Activated naive CD4-positive, alpha-beta T cell treated with anti-CD3 and anti-CD28 coated beads, Interleukin-2, amount 10 ng/mL, durations not matched to agents 7 days and 5 days (primary cell): ENCODE measurements at regions not wholly inside any gene's neighbourhood (a gene's known extent, or its start where the extent isn't known, plus 50 kb on each side); places are given as distances from the start of the nearest gene placed in this dataset.
A peak's percentile ranks its signal among the peaks of the same experiment; 100 is the strongest.

Experiments
- CTCF ChIA-PET: fragments of 350-600 bp; sonication (Branson Sonifier 250); formaldehyde crosslinking; loops from one replicate; lab custom pipeline; 2021; ENCODE audit warnings: antibody characterized with exemption; lab: Charles Lee
- DNase-seq: peaks from one replicate; pipeline ENCODE4 v3.0.0-alpha.2; 2020
- H3K27ac Mint-ChIP-seq: one replicate; pipeline ENCODE4 v1.8.0; 2021; ENCODE audit warnings: mild to moderate bottlenecking, moderate library complexity, mixed read lengths
- H3K27me3 Mint-ChIP-seq: one replicate; pipeline ENCODE4 v1.8.0; 2021; ENCODE audit warnings: mild to moderate bottlenecking, mixed read lengths
- H3K36me3 Mint-ChIP-seq: one replicate; pipeline ENCODE4 v1.8.0; 2021; ENCODE audit warnings: mixed read lengths
- H3K4me1 Mint-ChIP-seq: one replicate; pipeline ENCODE4 v1.8.0; 2021; ENCODE audit warnings: mixed read lengths
- H3K4me3 Mint-ChIP-seq: one replicate; pipeline ENCODE4 v1.8.0; 2021; ENCODE audit warnings: mild to moderate bottlenecking, moderate library complexity, mixed read lengths
- H3K9me3 Mint-ChIP-seq: one replicate; pipeline ENCODE4 v1.8.0; 2021; ENCODE audit warnings: mixed read lengths

DNA sequence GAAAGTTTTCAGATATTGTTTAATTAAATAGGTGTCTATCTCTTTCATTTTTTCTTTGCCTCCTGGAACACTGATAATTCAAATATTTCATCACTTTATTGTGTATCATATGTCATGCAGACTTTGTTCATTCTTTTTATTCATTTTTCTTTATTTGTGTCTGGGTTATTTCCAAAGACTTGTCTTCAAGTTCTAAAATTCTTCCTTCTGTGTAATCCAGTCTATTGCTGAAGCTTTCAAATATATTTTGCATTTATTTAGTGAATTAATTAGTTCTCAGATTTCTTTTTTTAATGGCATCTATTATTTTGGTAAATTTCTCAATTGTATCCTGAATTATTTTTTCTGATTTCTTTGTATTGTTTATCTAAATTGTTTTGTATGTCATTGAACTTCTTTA is 70.1 kb downstream of the ZNF330 start:
- no peak for DNase-seq
- no peaks in the 10 kb centered on the region for H3K27me3 Mint-ChIP-seq
- H3K4me3 Mint-ChIP-seq, result no peak overlapping the region
- H3K27ac Mint-ChIP-seq, result no peak overlapping the region
- H3K9me3 Mint-ChIP-seq, result peaks cover 4% of the 10 kb centered on the region
- H3K4me1 Mint-ChIP-seq, result no peaks in the 10 kb centered on the region
- CTCF ChIA-PET, result interaction anchor here (0.6 kb wide), 1 partner anchor 8 kb away, joined by 3 read pairs; no protein-coding TSS in a partner anchor
- H3K36me3 Mint-ChIP-seq, result no peaks in the 10 kb centered on the region

DNA sequence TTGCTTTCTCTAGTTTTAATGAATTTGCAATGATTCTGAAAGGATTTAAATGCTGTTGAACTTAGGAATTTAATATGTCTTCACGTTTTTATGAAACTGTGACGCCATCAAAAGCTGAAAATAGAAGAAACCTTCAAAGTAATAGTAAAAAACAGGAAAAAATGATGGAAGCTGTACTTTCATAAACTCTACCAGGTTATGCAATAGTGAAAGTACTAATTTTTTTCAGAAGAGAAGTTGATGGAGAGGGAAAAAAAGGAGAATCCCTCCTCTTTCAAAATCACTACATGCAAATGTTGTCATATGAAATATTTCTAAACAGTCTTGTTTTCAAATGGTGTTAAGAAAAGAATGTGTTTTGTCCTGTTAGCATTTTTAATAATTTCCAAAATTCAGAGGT is 73.6 kb downstream of the ZNF330 start:
- H3K36me3 Mint-ChIP-seq, result no peaks in the 10 kb centered on the region
- H3K4me3 Mint-ChIP-seq, result no peak overlapping the region
- H3K9me3 Mint-ChIP-seq, result peaks cover 4% of the 10 kb centered on the region
- DNase-seq, result no peak
- no peaks in the 10 kb centered on the region for H3K27me3 Mint-ChIP-seq
- no peak overlapping the region for H3K27ac Mint-ChIP-seq
- CTCF ChIA-PET, result no interaction called here
- no peaks in the 10 kb centered on the region for H3K4me1 Mint-ChIP-seq

DNA sequence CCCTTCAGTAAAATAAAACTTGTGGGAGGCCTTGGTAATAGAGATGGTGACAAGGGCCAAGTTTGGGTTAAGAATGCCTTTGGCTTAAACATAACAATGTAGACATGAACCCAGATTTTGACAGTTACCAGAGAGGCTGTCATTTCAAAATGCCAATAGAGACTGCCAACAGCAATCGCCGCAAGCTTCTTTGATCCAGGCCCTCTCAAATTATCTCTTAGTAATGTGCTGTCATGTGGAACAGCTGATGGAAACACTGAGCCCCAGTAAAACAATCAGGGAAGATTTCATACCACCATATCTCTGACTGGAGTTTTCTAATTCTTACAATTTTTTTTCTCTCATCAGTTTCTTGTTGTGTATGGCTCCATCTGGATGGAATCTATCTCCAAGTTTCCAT is 80.5 kb downstream of the ZNF330 start:
- no peak for DNase-seq
- Mint-ChIP-seq H3K27me3 (peaks cover 10% of the 10 kb centered on the region), H3K9me3 (no peaks in the 10 kb centered on the region), H3K4me3 (no peak overlapping the region), H3K4me1 (no peaks in the 10 kb centered on the region), H3K36me3 (no peaks in the 10 kb centered on the region), H3K27ac (no peak overlapping the region)
- CTCF ChIA-PET, result interaction anchor here (0.6 kb wide), 1 partner anchor 1746 kb away, joined by 4 read pairs; no protein-coding TSS in a partner anchor

DNA sequence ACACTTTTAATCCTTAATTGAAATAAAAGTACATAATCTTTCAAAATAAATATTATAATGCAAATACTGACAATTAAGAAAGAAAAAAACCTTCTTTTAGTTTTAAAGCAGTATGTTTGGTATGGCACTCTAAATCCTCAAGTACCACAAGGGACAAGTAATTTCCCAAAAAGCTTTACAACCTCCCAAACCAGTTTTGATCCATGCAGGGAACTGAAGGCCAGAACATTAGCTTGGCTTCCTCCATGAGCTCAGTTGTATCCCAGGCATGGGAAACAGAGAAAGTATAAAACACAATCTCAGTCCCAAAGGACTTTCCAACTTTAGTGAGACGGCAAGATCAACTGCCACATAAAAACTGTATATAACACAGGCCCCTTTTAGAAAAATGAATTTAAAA is 82.2 kb downstream of the ZNF330 start:
- Mint-ChIP-seq H3K4me1 (peaks cover 1% of the 10 kb centered on the region), H3K36me3 (no peaks in the 10 kb centered on the region), H3K27me3 (peaks cover 10% of the 10 kb centered on the region), H3K4me3 (no peak overlapping the region), H3K9me3 (no peaks in the 10 kb centered on the region), H3K27ac (no peak overlapping the region)
- CTCF ChIA-PET, result no interaction called here
- no peak for DNase-seq

DNA sequence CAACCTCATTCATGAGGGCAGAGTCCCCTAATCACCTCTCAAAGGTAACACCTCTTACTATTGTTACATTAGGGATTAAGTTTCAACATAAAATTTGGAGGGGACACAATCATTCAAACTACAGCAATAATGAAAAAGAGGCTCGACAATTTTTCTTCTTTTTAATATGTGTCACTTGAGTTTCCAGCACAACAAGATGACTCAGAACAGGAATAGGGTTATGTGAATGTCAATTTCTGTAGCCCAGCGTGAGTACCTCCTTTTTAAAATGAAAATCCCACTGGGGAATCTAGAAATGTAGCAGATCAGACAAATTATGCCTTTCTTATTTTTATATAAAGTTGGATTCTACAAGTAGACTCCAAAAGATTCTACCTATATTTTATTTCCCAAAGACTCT is 83.7 kb downstream of the ZNF330 start:
- H3K4me1 Mint-ChIP-seq, result peaks cover 2% of the 10 kb centered on the region
- CTCF ChIA-PET, result no interaction called here
- no peak overlapping the region for H3K4me3 Mint-ChIP-seq
- no peaks in the 10 kb centered on the region for H3K9me3 Mint-ChIP-seq
- H3K36me3 Mint-ChIP-seq, result no peaks in the 10 kb centered on the region
- no peak overlapping the region for H3K27ac Mint-ChIP-seq
- DNase-seq, result no peak
- peaks cover 10% of the 10 kb centered on the region for H3K27me3 Mint-ChIP-seq

DNA sequence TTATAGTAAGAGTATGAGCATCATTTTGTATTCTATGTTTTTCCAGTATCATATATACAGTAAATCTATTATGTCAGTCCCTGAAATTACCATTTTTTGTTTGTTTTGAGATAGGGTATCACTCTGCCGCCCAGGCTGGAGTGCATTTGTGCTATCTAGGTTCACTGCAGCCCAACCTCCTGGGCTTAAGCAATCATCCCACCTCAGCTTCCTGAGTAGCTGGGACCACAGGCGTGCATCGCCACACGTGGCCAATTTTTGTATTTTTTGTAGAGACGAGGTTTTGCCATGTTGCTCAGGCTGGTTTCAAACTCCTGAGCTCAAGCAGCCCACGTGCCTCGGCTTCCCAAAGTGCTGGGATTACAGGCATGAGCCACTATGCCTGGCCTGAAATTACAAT is 85.6 kb downstream of the ZNF330 start:
- Mint-ChIP-seq H3K4me3 (no peak overlapping the region), H3K27me3 (peaks cover 10% of the 10 kb centered on the region), H3K4me1 (peaks cover 2% of the 10 kb centered on the region), H3K9me3 (no peaks in the 10 kb centered on the region), H3K27ac (no peak overlapping the region), H3K36me3 (no peaks in the 10 kb centered on the region)
- no peak for DNase-seq
- CTCF ChIA-PET, result interaction anchor here (0.6 to 1.9 kb wide), 4 partner anchors 11 to 1537 kb away, joined by 3 to 5 read pairs (median 4); no protein-coding TSS in a partner anchor

DNA sequence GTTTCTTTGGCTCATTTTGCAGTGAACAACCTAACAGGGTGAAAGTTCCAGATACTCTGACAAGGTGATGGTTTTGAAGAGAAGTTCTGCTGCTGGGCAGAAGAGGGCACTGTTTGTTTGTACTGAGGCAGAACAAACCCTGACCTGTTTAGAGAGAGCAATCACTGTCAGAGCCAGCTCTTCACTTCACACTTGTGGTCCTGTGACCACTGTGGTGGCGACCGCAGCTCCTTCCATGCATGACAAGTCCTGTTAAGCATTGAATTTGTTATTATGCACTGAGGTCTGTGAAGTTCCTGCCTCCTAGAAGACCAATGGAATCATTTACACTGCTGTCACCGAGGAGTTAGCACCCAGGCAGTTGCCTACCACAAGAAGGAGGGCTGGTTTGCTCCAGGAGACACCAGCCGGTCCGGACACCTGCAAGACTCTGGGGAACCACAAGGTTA is 86.6 kb downstream of the ZNF330 start:
- Mint-ChIP-seq H3K27ac (no peak overlapping the region), H3K4me1 (peaks cover 2% of the 10 kb centered on the region), H3K27me3 (peaks cover 10% of the 10 kb centered on the region), H3K9me3 (no peaks in the 10 kb centered on the region), H3K36me3 (no peaks in the 10 kb centered on the region), H3K4me3 (no peak overlapping the region)
- peak; percentile 74 for DNase-seq
- CTCF ChIA-PET, result interaction anchor here (0.6 to 1.9 kb wide), 4 partner anchors 24 to 1902 kb away, joined by 3 to 5 read pairs (median 4); no protein-coding TSS in a partner anchor

DNA sequence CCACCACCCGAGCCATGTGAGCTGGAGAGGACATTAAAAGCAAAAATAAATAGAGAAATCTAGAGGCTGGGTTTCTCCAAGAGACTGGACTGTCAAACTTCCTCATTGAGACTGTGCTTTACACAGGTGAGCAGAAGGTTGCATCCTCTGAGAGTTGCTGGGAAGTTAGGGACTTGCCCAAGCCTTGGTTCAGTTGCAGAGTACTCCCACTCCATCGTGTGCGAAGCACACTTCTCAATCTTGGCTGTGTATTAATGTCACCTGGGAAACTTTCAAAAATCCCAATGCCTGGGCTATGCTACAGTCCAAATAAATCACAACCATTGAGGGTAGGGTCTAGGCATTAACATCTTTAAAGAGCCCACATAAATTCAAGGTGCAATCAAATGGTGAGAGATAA is 89.2 kb downstream of the ZNF330 start:
- Mint-ChIP-seq H3K9me3 (no peaks in the 10 kb centered on the region), H3K27me3 (peaks cover 7% of the 10 kb centered on the region)
- CTCF ChIA-PET, result no interaction called here

DNA sequence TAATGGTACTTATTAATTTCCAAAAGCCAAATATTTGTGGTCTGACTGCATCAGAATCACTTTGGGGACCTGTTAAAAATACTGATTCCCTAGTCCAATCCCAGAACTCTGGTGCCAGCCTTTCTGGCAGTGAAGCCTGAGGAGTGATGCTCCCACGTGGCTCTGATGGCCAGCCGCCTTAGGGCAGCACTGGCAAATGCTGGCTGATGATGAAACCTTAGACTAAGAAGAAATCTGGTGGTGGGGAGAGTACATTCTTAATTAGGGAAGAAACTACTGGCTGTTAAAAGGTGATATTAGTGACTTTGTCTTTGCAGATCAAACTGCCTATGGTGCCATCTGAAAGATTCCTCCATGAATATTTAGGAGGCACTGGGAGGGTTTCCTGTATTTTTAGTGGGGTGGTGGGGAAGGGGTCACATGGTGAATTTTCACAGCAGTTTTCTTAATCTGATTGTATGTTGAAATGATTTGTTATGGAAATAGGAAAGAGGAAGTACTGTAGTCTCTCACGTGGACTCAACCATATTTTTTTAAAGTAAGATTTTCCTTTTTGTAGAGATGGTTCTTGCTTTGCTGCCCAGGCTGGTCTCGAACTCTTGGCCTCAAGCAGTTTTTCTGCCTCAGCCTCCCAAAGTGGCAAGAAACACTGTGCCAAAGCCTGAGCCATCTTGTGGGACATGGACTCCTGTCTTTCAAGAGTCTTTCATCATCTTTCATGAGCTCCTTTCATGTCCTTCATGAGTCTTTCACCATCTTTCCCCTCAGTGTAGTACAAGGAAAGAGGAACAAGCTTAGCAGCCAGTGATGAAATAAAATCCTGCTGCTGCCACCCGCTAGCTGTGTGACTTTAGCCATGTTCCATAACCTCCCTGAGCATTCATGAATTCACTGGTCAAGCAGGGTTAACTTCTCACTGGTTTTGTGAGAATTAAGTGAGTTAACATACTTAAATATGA is 90.8 kb downstream of the ZNF330 start:
- Mint-ChIP-seq H3K36me3 (no peaks in the 10 kb centered on the region), H3K9me3 (no peaks in the 10 kb centered on the region), H3K4me3 (no peak overlapping the region), H3K4me1 (peaks cover 2% of the 10 kb centered on the region), H3K27me3 (peaks cover 3% of the 10 kb centered on the region), H3K27ac (no peak overlapping the region)
- CTCF ChIA-PET, result no interaction called here
- no peak for DNase-seq

More for the DNA sequence above, 89.2 kb downstream of the ZNF330 start:
- DNase-seq, result no peak
- H3K4me3 Mint-ChIP-seq, result no peak overlapping the region
- peaks cover 2% of the 10 kb centered on the region for H3K4me1 Mint-ChIP-seq
- H3K36me3 Mint-ChIP-seq, result no peaks in the 10 kb centered on the region
- H3K27ac Mint-ChIP-seq, result no peak overlapping the region

DNA sequence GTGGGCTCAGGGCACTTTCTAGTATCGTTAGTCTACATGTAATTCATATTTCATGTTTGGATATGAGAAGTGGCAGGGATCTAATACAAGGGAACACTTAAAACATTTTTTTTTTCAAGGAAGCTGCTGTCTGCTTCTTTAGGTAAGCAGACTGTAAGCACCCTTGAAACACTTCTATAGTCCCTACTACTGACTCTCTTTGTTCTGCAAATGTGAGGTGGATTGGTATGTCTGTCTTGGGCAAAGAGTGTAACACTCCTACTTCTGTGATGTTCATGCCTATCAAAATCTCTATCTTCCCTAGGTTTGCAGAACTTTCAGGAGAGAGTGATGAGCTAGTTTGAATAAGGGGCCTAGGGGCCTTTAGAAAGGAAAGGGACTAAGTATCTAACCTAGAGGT is 93.9 kb downstream of the ZNF330 start:
- Mint-ChIP-seq H3K27ac (no peak overlapping the region), H3K9me3 (no peaks in the 10 kb centered on the region), H3K4me1 (no peaks in the 10 kb centered on the region), H3K27me3 (peaks cover 7% of the 10 kb centered on the region), H3K4me3 (no peak overlapping the region), H3K36me3 (no peaks in the 10 kb centered on the region)
- no peak for DNase-seq
- CTCF ChIA-PET, result no interaction called here

DNA sequence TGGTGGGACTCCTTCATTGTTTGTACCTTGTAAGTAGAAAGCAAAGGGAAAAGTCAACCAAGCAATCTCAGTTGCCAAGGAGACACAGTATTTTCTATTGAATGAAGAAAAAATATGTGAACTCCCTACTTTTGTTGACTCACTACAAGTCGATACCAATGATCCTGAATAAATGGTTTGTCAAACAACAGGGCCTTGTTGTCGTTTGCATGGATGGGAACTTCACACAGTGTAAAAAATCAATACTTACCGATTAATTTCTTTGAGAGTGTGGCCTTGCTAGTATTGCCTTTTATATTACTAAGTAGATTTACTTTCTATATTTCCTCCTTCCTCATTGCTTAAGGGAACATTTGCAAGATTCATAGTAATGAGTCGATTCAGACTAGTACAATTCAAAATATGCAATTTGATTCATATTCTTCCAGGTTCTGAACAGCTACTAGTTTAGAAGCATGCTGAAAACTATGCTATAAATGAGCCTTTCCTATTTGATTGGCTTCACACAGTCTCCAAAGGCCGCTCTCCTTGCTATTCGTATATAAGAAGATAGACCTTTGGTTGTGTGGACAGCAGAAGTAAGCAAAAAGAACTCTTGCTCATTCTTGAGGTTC is 108.0 kb downstream of the ZNF330 start:
- H3K27me3 Mint-ChIP-seq, result peaks cover 25% of the 10 kb centered on the region
- no peak for DNase-seq
- H3K36me3 Mint-ChIP-seq, result no peaks in the 10 kb centered on the region

DNA sequence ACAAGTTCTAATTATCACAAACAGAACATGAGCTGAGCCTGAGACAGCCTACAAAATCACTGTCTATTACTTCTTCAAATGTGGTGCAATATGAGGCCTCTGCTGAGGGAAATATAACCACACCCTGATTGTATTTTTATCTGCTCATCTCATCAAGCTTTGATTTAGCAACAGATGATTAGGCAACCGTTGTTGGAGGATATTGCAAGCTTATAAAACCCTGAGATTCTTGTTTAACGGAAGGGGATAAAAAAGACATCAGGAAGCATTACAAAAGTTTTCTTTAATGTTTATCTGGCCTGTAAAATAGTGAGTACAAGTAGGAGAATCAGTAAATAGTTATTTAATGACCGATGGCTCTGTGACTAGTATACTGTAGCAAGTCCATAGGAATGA is 108.5 kb downstream of the ZNF330 start:
- CTCF ChIA-PET, result no interaction called here
- peaks cover 28% of the 10 kb centered on the region for H3K27me3 Mint-ChIP-seq
- no peaks in the 10 kb centered on the region for H3K9me3 Mint-ChIP-seq
- H3K27ac Mint-ChIP-seq, result no peak overlapping the region
- no peak for DNase-seq
- H3K4me1 Mint-ChIP-seq, result peaks cover 2% of the 10 kb centered on the region
- H3K4me3 Mint-ChIP-seq, result no peak overlapping the region
- H3K36me3 Mint-ChIP-seq, result no peaks in the 10 kb centered on the region

More for the DNA sequence above, 108.0 kb downstream of the ZNF330 start:
- Mint-ChIP-seq H3K9me3 (no peaks in the 10 kb centered on the region), H3K4me1 (peaks cover 2% of the 10 kb centered on the region), H3K27ac (no peak overlapping the region), H3K4me3 (no peak overlapping the region)
- CTCF ChIA-PET, result no interaction called here

DNA sequence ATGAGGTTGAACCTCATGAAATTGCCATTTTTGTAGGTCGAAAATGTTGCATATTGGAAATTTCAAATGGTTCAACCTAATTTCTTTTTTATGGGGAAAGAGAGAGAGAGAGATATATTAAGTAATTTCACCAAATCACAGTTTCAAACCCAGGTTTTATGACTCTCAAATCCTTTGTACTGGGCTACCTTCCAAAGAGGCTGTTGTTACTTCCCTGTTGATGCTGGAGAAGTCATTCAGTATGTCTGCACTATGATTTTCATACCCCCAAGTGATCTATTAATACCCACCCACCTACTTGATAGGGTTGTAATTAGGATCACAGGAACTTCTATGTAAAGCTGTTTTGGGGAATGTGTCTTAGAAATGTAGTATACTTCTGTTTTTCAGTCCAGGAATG is 109.9 kb downstream of the ZNF330 start:
- Mint-ChIP-seq H3K9me3 (no peaks in the 10 kb centered on the region), H3K27ac (no peak overlapping the region), H3K4me1 (peaks cover 2% of the 10 kb centered on the region), H3K4me3 (no peak overlapping the region), H3K36me3 (no peaks in the 10 kb centered on the region), H3K27me3 (peaks cover 34% of the 10 kb centered on the region)
- CTCF ChIA-PET, result interaction anchor here (1.3 kb wide), 1 partner anchor 24 kb away, joined by 5 read pairs; no protein-coding TSS in a partner anchor
- no peak for DNase-seq

DNA sequence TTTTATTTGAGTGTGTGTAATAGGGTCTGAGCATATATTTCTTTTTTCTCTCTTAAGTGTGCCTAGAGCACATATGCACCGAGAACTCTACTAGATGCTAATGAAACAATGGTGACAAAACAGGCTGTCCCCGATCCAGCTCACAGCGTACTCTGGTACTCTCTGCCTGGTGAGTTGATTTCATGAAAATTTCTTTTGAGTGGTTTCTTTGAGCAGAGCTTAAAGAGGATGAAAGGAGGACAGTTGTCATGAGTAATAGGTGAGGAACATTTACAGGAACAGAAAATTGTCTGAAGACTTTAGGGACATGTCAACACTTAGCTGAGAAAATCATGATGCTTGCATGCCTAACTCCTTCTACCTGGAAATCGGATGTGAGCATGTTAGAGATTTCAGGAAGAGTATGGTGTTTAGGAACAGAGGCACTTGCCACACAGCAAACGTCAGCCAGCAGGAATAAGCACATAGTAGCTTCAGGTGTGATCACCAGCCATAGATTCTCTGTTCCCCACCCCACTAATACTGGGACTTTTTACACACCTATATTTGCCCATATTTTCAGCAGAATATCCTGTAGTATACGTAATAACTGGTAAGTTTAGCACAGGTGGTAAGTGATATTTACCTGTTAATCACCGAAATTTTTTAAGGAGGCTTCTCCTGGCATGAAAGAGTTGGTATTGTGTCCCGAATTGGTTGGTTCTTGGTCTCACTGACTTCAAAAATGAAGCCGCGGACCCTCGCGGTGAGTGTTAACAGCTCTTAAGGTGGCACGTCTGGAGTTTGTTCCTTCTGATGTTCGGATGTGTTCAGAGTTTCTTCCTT is 111.1 kb downstream of the ZNF330 start:
- H3K9me3 Mint-ChIP-seq, result no peaks in the 10 kb centered on the region
- peaks cover 2% of the 10 kb centered on the region for H3K4me1 Mint-ChIP-seq
- H3K27me3 Mint-ChIP-seq, result peaks cover 34% of the 10 kb centered on the region
- no peak overlapping the region for H3K4me3 Mint-ChIP-seq
- CTCF ChIA-PET, result interaction anchor here (1.3 kb wide), 1 partner anchor 25 kb away, joined by 5 read pairs; no protein-coding TSS in a partner anchor
- H3K27ac Mint-ChIP-seq, result no peak overlapping the region
- DNase-seq, result no peak
- H3K36me3 Mint-ChIP-seq, result no peaks in the 10 kb centered on the region
